HG02840 (cell line): ENCODE measurements at regions not wholly inside any gene's neighbourhood (a gene's known extent, or its start where the extent isn't known, plus 50 kb on each side); places are given as distances from the start of the nearest gene placed in this dataset.
"Not testable (repeated sequence)": the region's sequence is repeated elsewhere in the genome, so short reads cannot be mapped to it uniquely, and the experiment has no call there.

ENCODE experiments used
- ATAC-seq: cut with Tn5 transposase; IDR thresholded peaks from one replicate; pipeline ENCODE4 v1.9.1; 2021; ENCODE audit warnings: mild to moderate bottlenecking, moderate library complexity, moderate number of reproducible peaks; ENCODE audit not compliant: unreplicated experiment, low FRiP score

DNA sequence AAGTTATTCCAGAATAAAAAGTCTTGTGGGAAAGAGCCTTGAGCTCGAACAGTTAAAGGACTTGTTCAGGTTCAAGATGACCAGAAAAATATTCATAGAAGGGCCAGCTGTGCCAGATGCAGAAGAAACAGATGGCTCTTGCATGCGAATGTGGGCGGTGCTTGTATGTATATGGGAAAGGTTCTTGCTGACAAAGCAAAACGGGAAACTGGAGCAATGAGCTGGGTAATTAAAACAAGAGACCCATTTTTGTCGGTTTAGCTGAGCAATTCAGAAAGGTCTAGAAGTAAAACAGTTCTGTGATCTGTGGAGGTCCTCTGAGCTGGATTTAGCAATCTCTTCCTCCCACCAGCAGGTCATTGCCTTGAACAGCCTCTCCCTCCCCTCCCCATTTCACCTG is 107.2 kb upstream of the MARK1 start:
- no peak for ATAC-seq

GRCh38 chr1:220412382-220412781 is 115.6 kb upstream of the MARK1 start:
- not testable (repeated sequence) for ATAC-seq

- no peak for ATAC-seq
These were observed 117.3 kb upstream of the MARK1 start for GRCh38 chr1:220410611-220411010.

GRCh38 chr1:220409771-220410595 is 118.0 kb upstream of the MARK1 start:
- no peak for ATAC-seq

DNA sequence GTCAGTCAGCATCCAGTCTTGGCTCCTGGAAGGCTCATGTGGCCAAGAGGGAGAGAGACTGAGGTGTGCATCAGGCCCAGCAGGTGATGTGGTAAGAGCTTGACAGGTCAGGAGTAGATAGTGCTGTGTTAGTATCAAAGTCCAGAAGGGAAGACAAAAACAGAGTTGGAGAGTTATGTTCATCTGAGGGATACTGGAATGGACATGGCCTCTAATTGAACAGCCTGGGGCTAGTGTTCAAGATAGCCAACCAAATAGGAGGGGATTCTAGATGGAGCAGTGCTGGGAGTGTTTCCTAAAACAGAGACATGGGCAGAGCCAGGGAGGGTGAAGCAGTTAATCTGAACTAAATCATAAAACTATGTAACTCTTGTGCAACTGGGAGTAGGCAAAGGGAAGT is 120.7 kb upstream of the MARK1 start:
- no peak for ATAC-seq

- no peak for ATAC-seq
These were observed 126.0 kb upstream of the RAB3GAP2 start for GRCh38 chr1:220398238-220398637.

- no peak for ATAC-seq
These were observed 119.2 kb upstream of the RAB3GAP2 start for GRCh38 chr1:220391491-220391890.

DNA sequence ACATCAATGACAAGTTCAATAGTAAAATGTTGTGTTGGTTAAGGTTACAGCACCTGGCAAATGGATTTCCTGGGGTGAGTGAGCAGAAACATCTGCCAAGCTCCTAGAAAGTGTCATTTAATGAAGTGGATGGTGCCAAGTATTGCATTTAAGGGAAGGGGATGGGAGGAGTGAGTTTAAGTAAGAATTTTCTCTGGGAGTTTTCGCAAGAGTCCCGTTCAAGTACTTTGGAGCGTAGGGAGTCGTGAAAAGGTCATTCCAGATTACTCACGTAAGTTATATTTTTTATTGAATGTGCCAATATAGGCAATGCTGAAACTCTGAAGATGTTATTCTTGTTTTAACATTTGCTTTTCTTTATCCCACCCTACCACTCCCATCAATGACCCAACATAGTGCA is 117.4 kb upstream of the RAB3GAP2 start:
- no peak for ATAC-seq

DNA sequence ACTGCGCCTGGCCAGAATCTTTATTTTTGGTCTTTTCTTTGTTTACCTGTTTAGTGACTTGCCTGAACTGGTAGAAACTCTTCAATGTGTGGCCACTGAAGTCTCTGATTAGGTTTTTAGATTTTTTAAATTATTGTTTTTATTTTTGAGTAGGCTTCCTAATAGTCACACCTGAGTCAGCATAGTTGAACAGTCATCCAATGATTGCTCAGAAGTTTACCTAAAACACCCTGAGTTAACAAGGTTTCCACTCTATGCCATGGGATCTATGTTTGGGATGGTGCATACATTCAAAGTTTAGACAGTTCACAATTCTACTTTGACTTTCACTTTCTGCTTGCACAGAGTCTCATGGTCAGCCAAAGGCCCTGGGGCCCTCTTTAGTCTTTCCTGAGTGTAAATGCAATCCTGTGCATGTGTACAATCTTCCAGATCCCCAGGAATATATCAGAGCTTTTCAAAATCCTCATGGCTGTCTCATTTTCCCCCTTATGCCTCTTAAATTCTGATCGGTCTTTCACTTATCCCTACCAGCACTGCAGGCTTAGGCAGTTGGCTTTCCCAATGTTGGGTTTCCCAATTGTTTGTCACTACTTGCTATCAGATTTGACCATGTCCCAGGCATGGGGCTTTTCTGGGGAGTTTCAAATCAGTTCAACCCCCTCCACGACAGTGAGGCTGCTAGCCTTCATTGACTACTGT is 114.4 kb upstream of the RAB3GAP2 start:
- no peak for ATAC-seq

DNA sequence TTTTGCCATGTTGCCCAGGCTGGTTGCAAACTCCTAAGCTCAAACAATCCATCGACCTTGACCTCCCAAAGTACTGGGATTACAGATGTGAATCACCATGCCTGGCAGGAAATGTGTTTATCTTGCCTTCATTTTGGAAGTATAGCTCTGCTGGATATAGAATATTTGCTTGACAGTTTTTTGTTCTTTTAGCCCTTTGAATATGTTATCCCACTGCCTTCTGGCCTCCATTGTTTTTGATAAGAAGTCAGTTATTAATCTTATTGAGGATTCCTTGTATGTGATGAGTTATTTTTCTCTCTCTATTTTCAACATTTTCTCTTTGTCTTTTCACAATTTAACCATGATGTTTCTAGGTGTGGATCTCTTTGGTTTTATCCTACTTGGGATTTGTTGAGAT is 112.9 kb upstream of the RAB3GAP2 start:
- no peak for ATAC-seq

GRCh38 chr1:220382994-220383393 is 110.7 kb upstream of the RAB3GAP2 start:
- ATAC-seq, result no peak

- no peak for ATAC-seq
These were observed 108.6 kb upstream of the RAB3GAP2 start for GRCh38 chr1:220380885-220381284.

GRCh38 chr1:220378571-220379302 is 106.5 kb upstream of the RAB3GAP2 start:
- no peak for ATAC-seq

GRCh38 chr1:220375715-220376114 is 103.5 kb upstream of the RAB3GAP2 start:
- no peak for ATAC-seq

GRCh38 chr1:220374449-220374848 is 102.2 kb upstream of the RAB3GAP2 start:
- no peak for ATAC-seq

DNA sequence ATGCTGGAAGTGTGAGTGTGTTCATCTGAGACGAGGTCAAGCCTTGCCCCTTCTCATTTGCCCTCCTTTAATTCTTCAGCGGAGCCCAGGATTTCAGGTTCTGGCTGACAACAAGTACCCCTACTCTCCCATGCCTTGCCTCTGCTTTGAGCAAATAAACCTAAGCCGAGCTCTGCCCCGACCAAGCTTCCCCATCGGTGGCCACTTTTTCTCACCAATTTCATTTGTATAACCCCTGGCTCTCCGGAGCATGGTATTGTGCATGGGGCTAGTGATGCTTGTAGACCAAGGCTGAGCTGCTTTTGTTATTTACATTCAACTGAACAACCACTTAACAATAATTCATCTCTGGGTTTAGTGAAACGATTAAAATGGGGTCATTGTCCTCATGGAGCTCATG is 100.2 kb upstream of the RAB3GAP2 start:
- ATAC-seq, result no peak

- no peak for ATAC-seq
These were observed 99.1 kb upstream of the RAB3GAP2 start for GRCh38 chr1:220371324-220371723.

DNA sequence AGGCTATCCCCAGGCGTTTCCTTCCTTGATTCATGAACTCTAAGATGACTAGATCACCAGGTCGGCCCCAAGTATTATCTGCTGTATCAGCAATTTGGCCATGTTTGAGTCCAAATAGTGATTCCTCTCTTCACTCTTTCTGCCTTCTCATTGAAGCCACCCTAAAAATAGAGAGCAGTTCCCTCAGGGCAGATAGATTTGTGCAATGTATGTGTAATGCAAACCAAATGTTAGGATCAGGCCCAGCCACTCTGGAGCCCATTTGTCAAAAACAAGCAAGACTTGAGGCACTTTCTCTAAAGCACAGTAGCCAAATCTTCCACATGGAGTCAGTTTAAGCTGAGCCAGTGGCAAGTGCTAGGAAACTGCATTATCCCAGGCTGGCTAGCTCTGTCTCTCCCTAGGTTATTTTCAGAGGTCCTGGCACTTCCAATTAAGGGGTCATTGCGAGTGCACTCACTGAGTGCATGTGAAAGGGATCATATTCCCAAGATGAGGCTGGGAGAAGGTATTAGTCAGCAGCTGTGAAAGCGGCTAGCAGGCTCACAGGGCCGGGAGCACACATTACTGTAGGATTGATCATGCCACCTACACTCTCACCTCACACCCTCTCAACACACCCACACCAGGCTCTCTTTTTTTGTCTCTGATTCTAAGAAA is 97.9 kb upstream of the RAB3GAP2 start:
- ATAC-seq, result no peak

DNA sequence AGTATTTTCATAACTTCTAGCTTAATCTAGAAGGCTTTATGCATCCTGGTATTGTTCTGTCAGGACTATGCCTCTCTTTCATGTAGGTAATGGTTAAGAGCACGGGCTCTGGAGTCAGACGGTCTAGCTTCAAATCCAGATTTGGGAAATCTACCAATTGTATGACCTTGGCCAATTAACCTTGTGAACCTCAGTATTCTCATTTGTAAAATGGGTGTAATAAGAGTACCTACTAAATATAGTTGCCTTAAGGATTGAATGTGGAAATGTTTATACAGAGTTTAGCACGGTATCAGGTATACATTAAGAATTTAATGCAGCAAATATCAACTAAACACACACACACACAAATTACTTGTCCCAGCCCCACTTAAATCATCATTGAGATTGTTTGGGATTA is 97.3 kb upstream of the RAB3GAP2 start:
- no peak for ATAC-seq

- no peak for ATAC-seq
These were observed 96.4 kb upstream of the RAB3GAP2 start for GRCh38 chr1:220368352-220369265.
